GM23338 (cell line): ENCODE measurements at regions not wholly inside any gene's neighbourhood (a gene's known extent, or its start where the extent isn't known, plus 50 kb on each side); places are given as distances from the start of the nearest gene placed in this dataset.

ENCODE experiments used
- ATAC-seq: fragments of 200-7000 bp; cut with Tn5 transposase; 3 replicates; pipeline ENCODE4 v1.9.1; 2020
- DNase-seq: peaks from one replicate; pipeline ENCODE4 v3.0.0-alpha.2; 2015; ENCODE audit warnings: low spot score
- H2AFZ ChIP-seq: fragments of 200-600 bp; sonication (generic); 2 replicates; pipeline ENCODE4 v1.8.0; 2016; ENCODE audit warnings: antibody characterized with exemption, mild to moderate bottlenecking, moderate library complexity
- H3F3A ChIP-seq: fragments of 200-600 bp; sonication (generic); replicated peaks from 2 replicates; pipeline ENCODE4 v1.8.0; 2017; ENCODE audit warnings: antibody characterized with exemption, mixed run types, low read depth
- H3K27ac ChIP-seq: fragments of 200-600 bp; sonication (generic); 2 replicates; pipeline ENCODE4 v1.6.1; 2016; ENCODE audit warnings: low read depth
- H3K27me3 ChIP-seq: fragments of 200-600 bp; sonication (generic); 2 replicates; pipeline ENCODE4 v1.8.0; 2016; ENCODE audit warnings: mild to moderate bottlenecking, mixed run types, moderate library complexity; ENCODE audit not compliant: insufficient read depth
- H3K36me3 ChIP-seq: fragments of 200-600 bp; sonication (generic); 2 replicates; pipeline ENCODE4 v1.8.0; 2016; ENCODE audit warnings: mild to moderate bottlenecking; ENCODE audit not compliant: insufficient read depth
- H3K4me1 ChIP-seq: fragments of 200-600 bp; sonication (generic); 2 replicates; pipeline ENCODE4 v1.8.0; 2016; ENCODE audit warnings: mild to moderate bottlenecking, moderate library complexity; ENCODE audit not compliant: insufficient read depth
- H3K4me2 ChIP-seq: fragments of 200-600 bp; sonication (generic); 2 replicates; pipeline ENCODE4 v1.7.1; 2017; ENCODE audit warnings: mixed run types
- H3K4me3 ChIP-seq: fragments of 200-600 bp; sonication (generic); 2 replicates; pipeline ENCODE4 v1.6.1; 2016; ENCODE audit warnings: mixed run types
- H3K79me2 ChIP-seq: fragments of 200-600 bp; sonication (generic); replicated peaks from 2 replicates; pipeline ENCODE4 v1.8.0; 2017; ENCODE audit warnings: mild to moderate bottlenecking; ENCODE audit not compliant: insufficient read depth
- H3K9me2 ChIP-seq: fragments of 200-600 bp; sonication (generic); 2 replicates; pipeline ENCODE4 v1.8.0; 2017; ENCODE audit not compliant: insufficient read depth
- H4K20me1 ChIP-seq: fragments of 200-600 bp; sonication (generic); replicated peaks from 2 replicates; pipeline ENCODE4 v1.8.0; 2017; ENCODE audit warnings: mild to moderate bottlenecking; ENCODE audit not compliant: insufficient read depth
- H3K27ac Mint-ChIP-seq: 2 replicates; pipeline ENCODE4 v1.8.0; 2020; ENCODE audit warnings: inconsistent platforms, mild to moderate bottlenecking, moderate library complexity, mixed read lengths
- H3K27me3 Mint-ChIP-seq: 3 replicates; pipeline ENCODE4 v1.8.0; 2022; ENCODE audit warnings: low read depth, mild to moderate bottlenecking, moderate library complexity, mixed read lengths, inconsistent platforms; ENCODE audit not compliant: insufficient read depth, poor library complexity
- H3K36me3 Mint-ChIP-seq: 3 replicates; pipeline ENCODE4 v1.8.0; 2021; ENCODE audit warnings: low read depth, mild to moderate bottlenecking, inconsistent platforms, moderate library complexity, mixed read lengths
- H3K4me1 Mint-ChIP-seq: 3 replicates; pipeline ENCODE4 v1.8.0; 2020; ENCODE audit warnings: mild to moderate bottlenecking, inconsistent platforms, mixed read lengths
- H3K4me3 Mint-ChIP-seq: 3 replicates; pipeline ENCODE4 v1.8.0; 2021; ENCODE audit warnings: moderate library complexity, mild to moderate bottlenecking, inconsistent platforms, mixed read lengths
- H3K9me3 Mint-ChIP-seq: 3 replicates; pipeline ENCODE4 v1.8.0; 2020; ENCODE audit warnings: moderate library complexity, mild to moderate bottlenecking, inconsistent platforms, mixed read lengths
- CREB1 ChIP-seq: fragments of 250-450 bp; sonication (Bioruptor Pico); IDR thresholded peaks from 2 replicates; pipeline ENCODE4 v1.5.0; 2020; ENCODE audit warnings: low read depth, mild to moderate bottlenecking, moderate library complexity
- CTCF ChIP-seq, 2 experiments: fragments of 200-600 bp in 1 of 2; sonication (generic) in 1 of 2; conservative IDR thresholded peaks; 2 replicates each; pipeline versions ENCODE4 v1.5.1 to v1.6.1; 2016 to 2017; ENCODE audit warnings: antibody characterized with exemption in 2 of 2, low read depth in 2 of 2, mild to moderate bottlenecking in 2 of 2, moderate library complexity in 1 of 2
- ETS1 ChIP-seq: IDR thresholded peaks from 2 replicates; pipeline ENCODE4 v1.6.1; 2016; ENCODE audit warnings: antibody characterized with exemption
- JUNB ChIP-seq: IDR thresholded peaks from one replicate; pipeline ENCODE4 v1.6.1; 2016; ENCODE audit warnings: antibody characterized with exemption; ENCODE audit not compliant: unreplicated experiment
- NANOG ChIP-seq: IDR thresholded peaks from 2 replicates; pipeline ENCODE4 v1.6.1; 2016; ENCODE audit warnings: antibody characterized with exemption, borderline replicate concordance
- POLR2AphosphoS5 ChIP-seq: IDR thresholded peaks from 2 replicates; pipeline ENCODE4 v1.6.1; 2016; ENCODE audit warnings: antibody characterized with exemption, low read depth
- REST ChIP-seq: IDR thresholded peaks from one replicate; pipeline ENCODE4 v1.6.1; 2018; ENCODE audit warnings: antibody characterized with exemption; ENCODE audit not compliant: unreplicated experiment
- STAT1 ChIP-seq: IDR thresholded peaks from one replicate; pipeline ENCODE4 v1.6.1; 2016; ENCODE audit warnings: antibody characterized with exemption; ENCODE audit not compliant: unreplicated experiment
- ZNF114 ChIP-seq: fragments of 250-450 bp; sonication (Bioruptor Pico); IDR thresholded peaks from 2 replicates; pipeline ENCODE4 v1.5.0; 2020; ENCODE audit warnings: mild to moderate bottlenecking, moderate library complexity
- ZNF331 ChIP-seq: fragments of 250-450 bp; sonication (Bioruptor Pico); IDR thresholded peaks from 2 replicates; pipeline ENCODE4 v1.5.0; 2020; ENCODE audit warnings: low read depth, mild to moderate bottlenecking, moderate library complexity
- ZNF462 ChIP-seq: fragments of 250-450 bp; sonication (Bioruptor Pico); IDR thresholded peaks from 2 replicates; pipeline ENCODE4 v1.5.0; 2020; ENCODE audit warnings: mild to moderate bottlenecking, moderate library complexity

GRCh38 chr9:116062206-116062550 lies 91.4 kb upstream of the PAPPA start (continued):
- TF ChIP-seq ZNF462 (CRISPR knock-in tag) = no peak
- no peak for TF ChIP-seq POLR2AphosphoS5
- TF ChIP-seq STAT1 = no peak
- no peak for TF ChIP-seq ZNF331 (CRISPR knock-in tag)
- no peak for TF ChIP-seq NANOG
- TF ChIP-seq CTCF (conservative IDR thresholded peaks at IDR 0.05; ENCODE audit: low read depth in 2 of 2) = no peak
- no peak for TF ChIP-seq CREB1 (CRISPR knock-in tag)

GRCh38 chr9:116064970-116065369 lies 88.6 kb upstream of the PAPPA start:
- H3F3A ChIP-seq = no peaks in the 10 kb centered on the region
- H2AFZ ChIP-seq = no peak overlapping the region
- ATAC-seq = no peak
- H3K27ac ChIP-seq = no peak overlapping the region
- H3K36me3 ChIP-seq = no peaks in the 10 kb centered on the region
- H3K4me2 ChIP-seq = no peak overlapping the region
- no peak overlapping the region for H3K27ac Mint-ChIP-seq
- no peaks in the 10 kb centered on the region for H3K27me3 Mint-ChIP-seq
- H4K20me1 ChIP-seq = no peaks in the 10 kb centered on the region
- DNase-seq = no peak
- H3K4me3 Mint-ChIP-seq = no peak overlapping the region
- H3K4me3 ChIP-seq = no peak overlapping the region
- no peaks in the 10 kb centered on the region for H3K4me1 Mint-ChIP-seq
- no peaks in the 10 kb centered on the region for H3K9me2 ChIP-seq
- H3K9me3 Mint-ChIP-seq = no peaks in the 10 kb centered on the region
- no peaks in the 10 kb centered on the region for H3K4me1 ChIP-seq
- no peaks in the 10 kb centered on the region for H3K27me3 ChIP-seq
- no peaks in the 10 kb centered on the region for H3K36me3 Mint-ChIP-seq
- H3K79me2 ChIP-seq = no peaks in the 10 kb centered on the region
- TF ChIP-seq ETS1 (no peak), CTCF (conservative IDR thresholded peaks at IDR 0.05; ENCODE audit: low read depth in 2 of 2) (no peak), CREB1 (CRISPR knock-in tag) (no peak), ZNF331 (CRISPR knock-in tag) (no peak), REST (no peak), POLR2AphosphoS5 (no peak), JUNB (no peak), NANOG (no peak), ZNF114 (CRISPR knock-in tag) (no peak)
